ENCODE measurements at regions not wholly inside any gene's neighbourhood (a gene's known extent, or its start where the extent isn't known, plus 50 kb on each side); places are given as distances from the start of the nearest gene placed in this dataset.

DNA sequence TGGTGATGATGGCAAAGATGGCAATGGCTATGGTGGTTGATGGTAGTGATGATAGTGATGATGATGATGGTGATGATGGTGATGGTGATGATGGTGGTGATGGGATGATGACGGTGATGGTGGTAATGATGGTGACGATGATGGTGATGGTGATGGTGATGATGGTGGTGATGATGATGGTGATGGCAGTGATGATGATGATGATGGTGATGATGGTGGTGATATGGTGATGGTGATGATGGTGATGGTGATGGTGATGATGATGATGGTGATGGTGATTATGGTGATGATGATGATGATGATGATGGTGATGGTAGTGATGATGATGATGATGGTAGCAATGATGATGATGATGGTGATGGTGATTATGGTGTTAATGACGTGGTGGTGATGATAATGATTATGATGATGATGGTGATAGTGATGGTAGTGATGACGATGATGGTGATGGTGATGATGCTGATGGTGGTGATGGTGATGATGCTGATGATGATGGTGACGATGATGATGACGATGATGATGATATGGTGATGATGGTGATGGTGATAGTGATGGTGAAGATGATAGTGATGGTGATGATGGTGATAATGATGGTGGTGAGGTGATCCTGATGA lies 232.1 kb downstream of the BRD1 start:
- no peak for TF ChIP-seq EZH2phosphoT487 (IDR thresholded peaks at IDR 0.05; ENCODE audit: insufficient read depth, low read depth)
- TF ChIP-seq EZH2 (IDR thresholded peaks at IDR 0.05; ENCODE audit: insufficient read depth, poor library complexity, severe bottlenecking) = no peak
